KOPT-K1 (cell line): ENCODE measurements at regions not wholly inside any gene's neighbourhood (a gene's known extent, or its start where the extent isn't known, plus 50 kb on each side); places are given as distances from the start of the nearest gene placed in this dataset.
"Not testable (repeated sequence)": the region's sequence is repeated elsewhere in the genome, so short reads cannot be mapped to it uniquely, and the experiment has no call there.

Experiments used
- H3K27ac ChIP-seq: fragments of 200-600 bp; sonication (generic); 2 replicates; pipeline ENCODE4 v1.5.1; 2016; ENCODE audit warnings: antibody characterized with exemption, mild to moderate bottlenecking, low read depth, low read length; ENCODE audit not compliant: poor library complexity, severe bottlenecking
- H3K36me3 ChIP-seq: fragments of 200-600 bp; sonication (generic); 2 replicates; pipeline ENCODE4 v1.5.1; 2017; ENCODE audit warnings: antibody characterized with exemption, mild to moderate bottlenecking, low read length, moderate library complexity; ENCODE audit not compliant: insufficient read depth
- H3K9me3 ChIP-seq: fragments of 200-600 bp; sonication (generic); 2 replicates; pipeline ENCODE4 v1.5.1; 2017; ENCODE audit warnings: antibody characterized with exemption, low read length, mild to moderate bottlenecking; ENCODE audit not compliant: insufficient read depth, poor library complexity, severe bottlenecking

- Histone ChIP-seq H3K27ac (no peak overlapping the region), H3K36me3 (no peaks in the 10 kb centered on the region), H3K9me3 (no peaks in the 10 kb centered on the region)
These were observed 147.3 kb downstream of the MRPL39 start for GRCh38 chr21:25459993-25460392.

- no peaks in the 10 kb centered on the region for H3K36me3 ChIP-seq
- H3K27ac ChIP-seq: no peak overlapping the region
- no peaks in the 10 kb centered on the region for H3K9me3 ChIP-seq
These were observed 147.9 kb downstream of the MRPL39 start for GRCh38 chr21:25459365-25459764.

- H3K36me3 ChIP-seq: no peaks in the 10 kb centered on the region
- no peaks in the 10 kb centered on the region for H3K9me3 ChIP-seq
- no peak overlapping the region for H3K27ac ChIP-seq
These were observed 148.8 kb downstream of the MRPL39 start for GRCh38 chr21:25458484-25458883.

- H3K36me3 ChIP-seq: no peaks in the 10 kb centered on the region
- H3K9me3 ChIP-seq: no peaks in the 10 kb centered on the region
- no peak overlapping the region for H3K27ac ChIP-seq
These were observed 149.3 kb downstream of the MRPL39 start for GRCh38 chr21:25457946-25458345.

DNA sequence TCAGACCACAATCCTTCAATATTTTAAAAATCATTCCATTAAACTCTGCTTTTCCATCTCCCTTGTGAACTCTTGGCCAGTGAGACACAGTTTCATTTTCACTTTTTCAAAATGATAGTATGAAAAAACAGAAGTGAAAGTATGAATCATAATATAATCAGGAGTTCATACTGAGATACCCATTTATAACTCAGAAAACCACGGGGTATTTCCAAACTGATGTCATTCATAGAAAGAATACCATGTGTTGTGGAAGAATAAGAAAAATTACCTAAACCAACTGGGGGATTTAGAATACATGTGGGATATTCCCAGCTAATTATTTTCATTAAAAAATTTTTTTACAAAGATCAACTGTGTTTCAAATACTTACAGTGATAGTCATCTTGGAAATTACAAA lies 149.9 kb downstream of the MRPL39 start:
- Histone ChIP-seq H3K9me3 (no peaks in the 10 kb centered on the region), H3K36me3 (no peaks in the 10 kb centered on the region), H3K27ac (no peak overlapping the region)

GRCh38 chr21:25456672-25457071 lies 150.6 kb downstream of the MRPL39 start:
- Histone ChIP-seq H3K36me3 (no peaks in the 10 kb centered on the region), H3K27ac (no peak overlapping the region), H3K9me3 (no peaks in the 10 kb centered on the region)

- H3K9me3 ChIP-seq: peaks cover 6% of the 10 kb centered on the region
- H3K27ac ChIP-seq: no peak overlapping the region
- H3K36me3 ChIP-seq: no peaks in the 10 kb centered on the region
These were observed 153.8 kb downstream of the MRPL39 start for GRCh38 chr21:25453524-25453923.

GRCh38 chr21:25449950-25450349 lies 157.3 kb downstream of the MRPL39 start:
- no peaks in the 10 kb centered on the region for H3K36me3 ChIP-seq
- peaks cover 6% of the 10 kb centered on the region for H3K9me3 ChIP-seq
- H3K27ac ChIP-seq: no peak overlapping the region

DNA sequence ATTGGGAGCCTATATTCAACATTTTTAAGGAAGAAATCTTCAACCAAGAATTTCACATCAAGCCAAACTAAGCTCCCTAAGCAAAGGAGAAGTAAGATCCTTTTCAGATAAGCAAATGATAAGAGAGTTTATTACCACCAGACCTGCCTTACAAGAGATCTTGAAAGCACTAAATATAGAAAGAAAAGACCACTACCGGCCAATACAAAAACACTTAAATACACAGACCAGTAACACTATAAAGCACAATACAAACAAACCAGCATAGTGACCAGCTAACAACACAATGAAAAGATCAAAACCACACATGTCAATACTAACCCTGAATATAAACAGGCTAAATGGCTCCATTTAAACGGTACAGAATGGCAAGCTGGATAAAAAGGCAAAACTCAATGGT lies 165.4 kb downstream of the MRPL39 start:
- H3K27ac ChIP-seq: no peak overlapping the region
- no peaks in the 10 kb centered on the region for H3K36me3 ChIP-seq
- no peaks in the 10 kb centered on the region for H3K9me3 ChIP-seq

- H3K36me3 ChIP-seq: not testable (repeated sequence)
These were observed 169.8 kb downstream of the MRPL39 start for GRCh38 chr21:25437465-25437864.

DNA sequence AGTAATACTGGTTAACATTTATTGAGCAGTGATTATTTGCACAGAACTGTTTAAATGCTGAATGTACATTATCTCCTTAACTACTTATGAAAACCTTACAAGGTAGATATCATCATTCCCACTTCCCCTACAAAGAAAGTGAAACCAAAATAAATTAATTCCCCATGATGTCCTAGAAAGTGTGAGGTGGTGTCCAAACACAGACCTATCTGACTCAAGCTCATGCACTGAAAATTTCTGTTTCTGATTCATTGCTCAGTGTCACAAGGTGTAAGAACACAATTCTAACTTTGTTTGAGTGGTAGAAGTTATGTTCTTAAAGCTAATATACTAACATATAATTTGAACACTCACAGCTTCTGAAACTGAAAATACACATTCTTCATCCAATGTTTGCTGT lies 178.7 kb downstream of the MRPL39 start:
- Histone ChIP-seq H3K9me3 (no peaks in the 10 kb centered on the region), H3K27ac (no peak overlapping the region)

More at GRCh38 chr21:25437465-25437864, 169.8 kb downstream of the MRPL39 start:
- H3K9me3 ChIP-seq, H3K27ac ChIP-seq: not testable (repeated sequence)

GRCh38 chr21:25427828-25428227 lies 179.5 kb downstream of the MRPL39 start:
- H3K36me3 ChIP-seq: no peaks in the 10 kb centered on the region
- H3K9me3 ChIP-seq: no peaks in the 10 kb centered on the region
- H3K27ac ChIP-seq: no peak overlapping the region

More for the DNA sequence above, 178.7 kb downstream of the MRPL39 start:
- no peaks in the 10 kb centered on the region for H3K36me3 ChIP-seq

GRCh38 chr21:25426580-25426979 lies 180.7 kb downstream of the MRPL39 start:
- Histone ChIP-seq H3K27ac (no peak overlapping the region), H3K36me3 (no peaks in the 10 kb centered on the region), H3K9me3 (no peaks in the 10 kb centered on the region)

DNA sequence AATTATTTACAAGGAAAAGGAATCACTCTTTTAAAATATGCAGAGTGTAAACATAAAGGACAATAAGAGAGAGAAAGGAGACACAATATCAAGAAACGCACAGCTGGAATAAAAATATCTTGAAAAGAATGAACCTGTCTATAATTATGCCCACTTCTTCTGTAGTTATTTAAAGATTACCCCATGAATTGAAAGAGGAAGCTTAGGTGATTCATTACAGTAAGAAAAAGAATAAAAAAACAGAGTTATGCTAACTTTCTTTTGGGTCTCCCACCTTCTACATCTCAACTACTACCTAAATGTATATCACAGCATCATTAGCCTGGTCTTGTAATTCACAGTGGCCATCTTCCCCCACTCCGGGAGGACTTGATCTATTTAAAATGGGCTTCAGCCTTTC lies 182.1 kb downstream of the MRPL39 start:
- no peaks in the 10 kb centered on the region for H3K36me3 ChIP-seq
- no peak overlapping the region for H3K27ac ChIP-seq
- H3K9me3 ChIP-seq: no peaks in the 10 kb centered on the region

DNA sequence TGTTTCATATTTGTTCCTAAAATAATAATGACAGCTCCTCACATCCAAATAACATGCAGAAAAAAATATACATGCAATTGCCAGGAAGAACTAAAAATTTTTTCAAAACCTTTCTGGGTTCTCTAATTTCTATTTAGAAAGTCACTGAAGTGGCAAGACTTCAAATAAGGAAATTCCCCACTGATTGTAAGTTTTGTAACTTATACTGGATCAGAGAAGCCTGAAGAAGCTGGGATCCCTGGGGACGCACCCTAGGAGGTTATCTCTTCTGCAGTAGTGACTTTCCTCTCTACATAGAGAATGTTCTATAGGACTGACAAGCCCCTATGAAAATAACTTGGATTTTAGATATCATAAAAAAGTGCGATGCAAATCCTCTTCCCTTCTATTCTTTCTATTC lies 182.6 kb downstream of the MRPL39 start:
- H3K27ac ChIP-seq: no peak overlapping the region
- H3K9me3 ChIP-seq: no peaks in the 10 kb centered on the region
- no peaks in the 10 kb centered on the region for H3K36me3 ChIP-seq

DNA sequence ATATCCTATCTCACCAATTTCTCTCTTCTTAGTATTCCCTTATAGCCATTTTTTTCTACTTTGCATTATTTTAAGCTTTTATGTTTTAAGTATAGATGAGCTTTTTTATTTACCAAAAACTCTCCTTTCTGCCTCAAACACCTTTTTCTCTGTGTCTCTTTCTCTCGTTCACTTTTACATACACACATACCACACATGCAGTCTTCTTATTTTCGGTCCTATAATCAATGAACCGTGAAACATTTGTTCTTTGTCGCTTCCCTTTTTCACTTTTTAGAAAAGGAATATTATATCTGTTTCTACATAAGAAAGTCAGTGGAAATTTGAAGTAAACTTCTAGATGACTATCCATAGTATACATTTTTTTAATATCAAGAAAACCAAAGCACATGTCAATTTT lies 183.2 kb downstream of the MRPL39 start:
- no peak overlapping the region for H3K27ac ChIP-seq
- H3K36me3 ChIP-seq: no peaks in the 10 kb centered on the region
- H3K9me3 ChIP-seq: no peaks in the 10 kb centered on the region
